CD4-positive, alpha-beta T cell treated with Interferon gamma for 1 hour (primary cell): ENCODE measurements at regions not wholly inside any gene's neighbourhood (a gene's known extent, or its start where the extent isn't known, plus 50 kb on each side); places are given as distances from the start of the nearest gene placed in this dataset.
"Not testable (repeated sequence)": the region's sequence is repeated elsewhere in the genome, so short reads cannot be mapped to it uniquely, and the experiment has no call there.

Experiments used
- DNase-seq: peaks from one replicate; pipeline ENCODE4 v3.0.0-alpha.2; 2020

DNA sequence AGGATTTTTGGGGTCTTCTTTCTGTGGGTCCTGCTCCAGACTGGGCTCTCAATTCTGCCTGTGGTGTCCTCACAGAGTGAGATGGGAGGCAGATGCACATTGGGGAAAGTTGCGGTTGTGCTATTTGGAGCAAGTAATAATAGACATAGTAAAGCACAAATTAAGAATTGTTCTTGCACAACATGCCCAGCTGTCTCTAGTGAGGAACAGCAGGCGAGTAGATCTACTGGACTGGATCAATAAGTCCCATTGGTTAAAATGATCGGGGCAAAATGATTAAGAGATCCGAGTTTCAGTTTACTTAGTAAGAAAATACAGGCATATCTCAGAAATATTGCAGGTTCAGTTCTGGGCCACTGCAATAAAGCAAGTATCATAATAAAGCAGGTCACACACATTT lies 448.3 kb upstream of the PROX1 start:
- DNase-seq, result no peak

DNA sequence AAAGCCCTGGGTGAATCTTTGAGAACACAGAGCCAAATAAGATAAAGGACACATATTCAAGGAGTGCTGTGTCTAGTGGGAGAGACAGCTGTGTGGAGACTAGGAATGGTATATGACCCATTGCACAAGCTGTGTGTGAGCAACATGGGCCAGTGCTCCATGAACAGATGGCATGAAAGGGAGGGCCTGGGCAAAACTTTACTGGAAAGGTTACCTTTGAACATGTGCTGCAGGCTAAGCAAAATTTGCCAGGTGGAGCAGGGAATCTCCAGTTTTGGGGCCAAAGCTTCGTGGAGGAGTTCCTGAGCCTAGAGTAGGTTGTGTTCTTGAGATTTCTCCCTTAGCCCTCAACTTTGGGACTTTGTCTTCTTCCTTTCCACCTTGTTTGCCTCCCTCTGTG lies 446.1 kb upstream of the PROX1 start:
- no peak for DNase-seq

DNA sequence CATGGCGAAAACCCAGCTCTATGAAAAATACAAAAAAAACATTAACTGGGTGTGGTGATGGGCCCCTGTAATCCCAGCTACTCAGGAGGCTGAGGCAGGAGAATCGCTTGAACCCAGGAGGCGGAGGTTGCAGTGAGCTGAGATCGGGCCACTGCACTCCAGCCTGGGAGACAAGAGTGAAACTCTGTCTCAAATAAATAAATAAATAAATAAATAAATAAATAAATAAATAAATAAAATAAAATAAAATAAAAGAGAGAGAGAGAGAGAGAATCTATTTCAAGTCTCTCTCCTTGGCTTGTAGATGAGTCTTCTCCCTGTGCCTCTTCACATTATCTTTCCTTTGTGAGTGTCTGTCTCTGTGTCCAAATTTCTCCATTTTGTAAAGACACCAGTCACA lies 442.6 kb upstream of the PROX1 start:
- not testable (repeated sequence) for DNase-seq

DNA sequence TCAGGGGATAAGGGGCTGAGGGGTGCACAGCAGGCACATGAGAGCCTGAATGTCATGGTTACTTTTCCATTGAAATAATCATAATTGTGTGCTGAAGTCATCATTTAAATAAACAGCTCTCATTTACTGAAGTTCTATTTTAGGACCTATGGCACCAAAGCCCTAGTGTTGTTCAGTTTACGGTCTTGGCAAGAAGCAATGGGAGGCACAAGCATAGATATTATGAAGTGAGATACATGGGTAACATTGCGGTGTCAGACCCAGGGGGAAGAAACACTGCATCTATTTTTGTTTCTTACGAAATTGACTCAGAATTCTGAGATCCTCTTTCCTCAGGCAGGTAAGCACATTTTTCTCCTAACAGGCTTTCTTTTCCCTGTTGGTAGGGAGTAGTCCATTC lies 437.8 kb upstream of the PROX1 start:
- no peak for DNase-seq

DNA sequence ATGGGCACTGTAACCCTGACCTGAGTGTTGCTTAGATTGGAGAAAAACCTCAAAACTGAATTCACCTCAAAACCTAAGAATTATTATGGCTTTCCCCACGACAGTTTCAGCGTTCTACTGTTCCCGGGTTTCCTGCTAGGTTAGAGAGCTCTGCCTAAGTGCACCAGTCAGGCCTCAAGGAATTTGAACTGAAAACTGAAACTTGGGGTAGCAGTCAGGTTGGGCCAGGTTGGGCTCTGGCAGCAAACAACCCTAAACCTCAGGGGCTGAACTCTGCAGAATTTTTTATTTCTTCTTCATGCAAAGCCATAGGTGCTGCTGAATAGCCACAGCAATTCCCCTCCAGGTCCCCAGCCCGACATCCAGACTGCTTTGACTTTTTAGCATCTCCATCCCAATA lies 437.0 kb upstream of the PROX1 start:
- no peak for DNase-seq

DNA sequence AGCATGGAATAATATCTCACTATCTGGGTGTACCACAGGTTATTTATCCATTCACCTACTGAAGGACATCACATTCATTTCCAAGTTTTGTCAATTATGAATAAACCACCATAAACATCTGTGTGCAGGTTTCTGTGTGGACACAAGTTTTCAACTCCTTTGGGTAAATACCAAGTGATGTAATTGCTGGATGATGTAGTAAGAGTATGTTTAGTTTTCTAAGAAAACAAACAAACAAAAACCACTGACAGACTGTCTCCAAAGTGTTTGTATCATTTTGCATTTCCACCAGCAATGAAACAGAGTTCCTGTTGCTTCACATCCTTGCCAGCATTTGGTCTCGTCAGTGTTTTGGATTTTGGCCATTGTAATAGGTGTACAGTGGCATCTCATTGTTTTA lies 435.7 kb upstream of the PROX1 start:
- DNase-seq, result no peak

DNA sequence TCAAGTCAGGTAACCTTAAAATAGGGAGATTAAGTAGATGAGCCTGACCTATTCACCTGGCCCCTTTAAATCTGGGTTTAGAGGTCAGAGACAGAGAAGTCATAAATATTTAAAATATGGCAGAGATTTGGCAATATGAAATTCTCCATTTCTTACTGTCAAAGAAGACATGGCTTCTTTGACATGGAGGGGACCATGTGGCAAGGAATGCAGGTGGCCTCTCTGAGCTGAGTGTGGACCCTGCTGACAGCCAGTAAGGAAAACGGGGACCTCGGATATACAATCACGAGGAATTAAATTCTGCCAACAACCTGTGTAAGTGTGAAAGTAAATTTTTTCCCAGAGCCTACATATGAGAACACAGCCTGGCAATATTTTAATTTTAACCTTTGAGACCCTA lies 427.5 kb upstream of the PROX1 start:
- no peak for DNase-seq

DNA sequence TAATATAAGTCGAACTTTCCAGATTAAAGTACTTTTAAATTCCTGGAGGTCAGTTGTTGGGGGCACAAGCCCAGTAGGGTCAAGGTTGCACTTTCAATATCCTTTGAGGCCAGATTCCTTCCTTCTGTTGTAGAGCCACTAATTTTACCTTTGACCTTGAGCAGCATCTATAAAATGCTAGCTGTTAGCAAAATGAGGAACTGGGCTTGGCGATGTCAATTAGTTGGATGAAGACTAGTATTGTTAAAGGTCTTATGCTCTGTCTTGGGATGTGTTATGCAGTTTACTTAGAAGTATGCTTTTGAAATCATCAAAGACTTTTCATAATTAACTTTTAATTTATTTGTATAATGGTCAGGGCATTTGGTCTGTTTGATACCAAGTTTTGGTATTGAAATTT lies 425.9 kb upstream of the PROX1 start:
- DNase-seq, result no peak

DNA sequence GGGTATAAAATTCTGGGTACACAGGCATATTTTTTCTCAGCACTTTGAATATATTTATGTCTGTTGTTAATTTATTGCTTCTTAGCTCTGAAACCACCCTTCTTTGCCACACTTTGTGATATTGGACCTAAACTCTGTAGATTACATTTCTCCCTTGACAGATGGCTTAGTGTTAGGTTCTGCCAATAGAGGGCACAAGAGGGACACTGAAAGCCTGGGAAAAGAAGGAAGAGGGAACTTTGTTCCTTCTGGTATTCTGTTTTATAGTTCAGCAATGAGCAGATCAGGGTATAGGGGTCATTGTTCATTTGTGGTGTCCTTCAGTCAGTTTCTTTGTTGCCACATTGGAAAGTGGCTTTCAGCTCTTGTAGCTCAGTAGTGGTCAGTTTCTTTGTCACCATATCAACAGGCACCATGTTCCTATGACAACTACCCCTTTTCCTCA lies 423.5 kb upstream of the PROX1 start:
- no peak for DNase-seq

DNA sequence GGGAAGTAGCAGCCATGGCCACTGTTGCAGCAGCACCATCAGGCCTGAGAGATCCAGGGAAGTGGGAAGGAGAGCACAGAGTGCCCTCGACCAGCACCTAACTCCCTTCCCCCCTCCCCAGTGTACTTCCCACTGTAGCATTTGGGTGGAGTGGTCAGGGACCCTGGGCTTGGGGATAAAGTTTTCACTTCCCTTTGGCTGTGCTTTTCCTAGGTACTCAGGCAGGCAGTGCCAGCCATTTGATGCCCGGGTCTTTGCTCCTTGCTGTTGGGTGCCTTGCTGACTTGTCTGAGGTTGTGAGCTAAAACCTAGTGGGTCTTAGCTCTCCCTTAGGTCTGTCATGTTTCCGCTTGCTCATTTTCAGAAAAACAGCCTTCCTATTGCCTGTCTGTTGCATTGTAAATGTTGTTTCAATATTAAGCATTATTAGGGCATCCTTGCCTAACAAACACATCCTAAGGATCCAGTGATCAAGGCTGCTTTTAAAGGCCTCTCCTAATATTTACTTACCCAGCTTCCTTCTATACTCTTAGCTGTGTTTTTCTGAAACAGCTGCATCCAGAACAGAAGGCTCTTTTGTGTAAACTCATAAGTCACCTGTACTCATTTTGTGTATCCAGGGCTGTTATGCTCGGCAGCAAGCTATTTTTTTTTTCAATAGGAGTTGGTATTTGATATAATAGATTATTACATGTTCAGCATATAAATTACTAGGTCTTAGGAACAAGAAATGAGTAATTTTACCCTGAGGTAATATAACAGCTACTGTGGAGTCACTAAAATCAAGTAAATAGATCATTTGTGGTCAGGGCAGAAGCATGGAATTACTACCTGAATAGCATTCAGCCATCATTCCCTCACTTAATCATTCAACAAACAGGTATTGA lies 418.6 kb upstream of the PROX1 start:
- DNase-seq, result no peak

DNA sequence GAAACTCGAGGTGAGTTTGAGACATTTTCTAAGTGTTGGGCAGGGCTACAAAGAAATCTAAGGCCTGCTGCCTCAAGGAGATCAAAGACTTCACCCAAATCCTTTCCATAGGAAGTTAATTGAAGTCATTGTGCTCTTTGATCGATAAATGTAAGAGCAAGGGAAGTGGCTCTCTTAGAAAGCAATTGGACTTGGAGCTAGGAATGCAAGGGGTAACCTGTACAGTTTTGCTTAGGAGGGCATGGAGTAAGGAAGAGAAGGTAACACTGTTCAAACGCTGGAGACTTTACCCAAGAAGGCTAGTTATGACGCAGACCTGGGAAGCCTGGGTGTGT lies 418.0 kb upstream of the PROX1 start:
- no peak for DNase-seq

DNA sequence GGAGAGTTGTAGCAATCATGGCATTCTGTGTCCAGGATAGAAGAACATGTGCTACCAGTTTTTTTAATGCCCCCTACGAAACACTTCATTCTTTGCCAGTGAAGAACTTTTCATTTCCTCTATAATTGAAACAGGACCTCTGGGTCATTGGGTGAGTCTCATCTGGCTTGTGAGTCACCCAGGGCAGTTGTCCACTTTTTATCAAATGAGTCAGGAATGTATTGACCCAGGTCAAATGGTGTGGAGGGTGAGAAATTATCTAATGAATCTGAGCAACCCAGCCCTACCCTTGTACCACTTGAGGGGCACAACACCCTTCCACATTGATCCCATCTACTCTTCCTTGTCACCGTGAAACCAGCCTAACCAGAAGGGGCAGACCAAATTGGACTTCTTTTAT lies 417.3 kb upstream of the PROX1 start:
- DNase-seq, result no peak

DNA sequence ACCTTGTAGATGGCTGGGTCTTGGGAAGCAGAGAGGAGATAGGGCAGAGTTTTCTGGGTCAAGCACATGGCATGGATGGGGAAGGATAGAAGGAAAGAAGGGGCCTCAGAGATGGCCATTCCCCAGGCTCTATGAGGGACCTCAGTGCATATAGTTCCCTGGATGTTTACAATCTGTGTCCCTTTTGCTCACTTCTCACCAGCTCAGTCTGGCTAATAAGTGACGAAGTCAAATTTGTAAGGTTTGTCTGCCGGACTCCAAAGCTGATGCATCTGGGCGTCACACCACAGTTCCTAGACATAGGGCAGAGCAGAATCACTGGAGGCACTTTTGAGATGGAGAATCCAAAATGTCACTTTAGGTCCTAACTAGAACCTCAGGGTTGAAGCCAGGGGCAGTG lies 416.4 kb upstream of the PROX1 start:
- DNase-seq, result no peak

DNA sequence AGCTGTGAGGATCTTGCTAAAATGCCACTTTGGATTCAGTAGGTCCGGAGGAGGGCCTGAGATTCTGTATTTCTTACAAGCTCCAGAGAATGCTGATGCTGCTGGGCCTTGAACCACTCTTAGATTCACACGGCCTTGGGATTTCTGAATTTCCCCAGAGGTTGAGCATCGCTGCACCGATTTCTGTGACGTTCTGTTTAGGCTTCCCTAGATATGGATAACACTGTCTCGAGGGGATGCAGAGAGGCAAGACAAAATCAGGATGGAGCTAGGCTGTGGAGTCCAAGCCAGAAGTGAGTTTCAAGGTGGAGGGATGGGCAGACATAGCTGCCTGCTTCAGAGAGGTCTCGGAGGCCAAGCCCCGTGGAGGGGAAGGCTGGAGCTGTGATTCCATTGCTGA lies 415.9 kb upstream of the PROX1 start:
- DNase-seq, result no peak

DNA sequence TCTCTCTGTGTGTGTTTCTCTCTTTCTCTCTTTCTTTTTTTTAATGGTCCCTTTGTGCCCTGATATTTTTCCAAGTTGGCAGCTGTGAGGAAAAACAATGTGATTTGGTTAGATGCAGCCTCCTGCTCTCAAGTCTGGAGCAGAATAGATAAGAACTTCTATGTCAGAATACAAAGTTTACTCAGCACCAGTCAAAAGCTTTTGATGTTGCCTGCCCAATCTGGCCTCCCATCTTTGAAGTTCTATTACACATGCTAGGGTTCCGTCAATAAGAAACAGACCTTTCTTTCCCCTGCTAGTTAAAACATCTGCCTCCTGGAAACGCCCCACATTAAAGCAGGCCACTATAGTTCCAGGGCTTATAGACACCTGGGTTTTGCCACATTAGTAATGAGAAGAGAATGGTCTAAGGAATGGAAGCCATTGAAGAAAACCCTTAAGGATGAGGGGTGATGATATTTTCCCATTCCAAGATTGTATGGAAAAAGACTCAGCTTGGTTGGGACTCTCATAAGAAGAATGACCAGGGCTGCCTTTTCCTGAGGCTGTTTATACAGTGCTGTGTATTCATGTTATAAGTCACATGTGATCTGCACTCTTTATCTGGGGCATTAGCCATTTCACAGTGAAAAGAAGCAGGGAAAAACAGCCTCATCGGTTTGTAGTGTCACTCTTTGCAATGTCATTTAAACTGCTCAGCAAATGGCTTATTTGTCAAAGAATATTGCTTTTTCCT lies 414.7 kb upstream of the PROX1 start:
- DNase-seq, result no peak

DNA sequence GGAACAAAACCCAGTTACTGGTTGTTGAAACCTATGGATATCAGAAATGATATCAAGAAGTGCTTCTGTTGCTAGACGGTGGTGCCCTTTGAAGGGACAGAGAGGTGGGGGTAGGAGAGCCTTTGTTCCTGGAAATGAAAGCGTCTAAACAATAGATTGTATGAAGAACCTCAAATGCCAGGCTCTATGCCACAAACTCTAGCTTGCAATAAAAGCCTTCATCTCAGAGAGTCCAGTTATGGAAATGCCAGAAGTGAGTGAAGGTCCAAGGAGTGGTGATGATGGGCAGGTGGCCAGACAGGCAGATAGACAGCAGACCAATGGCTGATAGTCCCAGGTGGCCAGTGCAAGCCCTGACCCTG lies 414.1 kb upstream of the PROX1 start:
- DNase-seq, result no peak

DNA sequence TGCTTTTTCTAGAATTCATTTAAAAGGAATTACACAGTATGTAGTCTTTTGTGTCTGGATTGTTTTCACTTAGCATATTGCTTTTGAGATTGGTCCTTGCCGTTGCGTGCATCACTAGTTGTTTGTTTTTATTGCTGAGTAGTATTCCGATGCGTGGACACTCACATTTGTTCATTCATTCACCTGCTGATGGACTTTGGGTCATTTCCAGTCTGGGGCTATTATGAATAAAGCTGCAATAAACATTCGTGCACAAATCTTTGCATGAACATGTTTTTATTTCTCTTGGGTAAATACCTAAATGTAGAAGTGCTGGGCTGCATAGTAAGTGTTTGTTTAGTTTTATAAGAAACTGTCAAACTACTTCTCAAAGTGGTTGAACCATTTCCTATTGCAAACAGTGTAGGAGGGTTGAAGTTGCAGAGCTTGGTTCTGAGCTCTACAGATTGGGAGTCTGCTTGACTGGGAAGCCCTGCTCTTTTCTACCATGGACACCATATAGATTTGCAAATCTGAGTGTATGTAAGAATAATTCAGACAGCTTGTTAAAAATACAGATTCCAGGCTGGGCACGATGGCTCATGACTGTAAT lies 404.7 kb upstream of the PROX1 start:
- DNase-seq, result no peak

DNA sequence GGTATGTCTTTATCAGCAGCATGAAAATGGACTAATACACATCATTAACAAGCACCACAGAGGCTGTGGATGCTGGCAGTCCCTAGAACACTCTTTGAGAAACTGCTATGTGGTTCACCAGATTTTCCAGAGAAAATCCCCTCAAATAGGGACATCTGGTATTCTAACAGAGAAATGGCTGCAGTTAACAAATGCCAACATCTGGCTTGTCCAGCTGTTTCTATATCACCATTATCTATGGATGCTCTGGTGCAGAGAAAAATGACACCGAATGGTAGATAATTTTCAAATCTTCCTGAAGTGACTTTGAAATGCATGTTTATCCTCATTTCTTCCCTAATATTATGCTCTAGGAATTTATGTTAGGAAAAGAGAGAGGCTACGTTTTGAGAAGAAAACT lies 403.5 kb upstream of the PROX1 start:
- no peak for DNase-seq

DNA sequence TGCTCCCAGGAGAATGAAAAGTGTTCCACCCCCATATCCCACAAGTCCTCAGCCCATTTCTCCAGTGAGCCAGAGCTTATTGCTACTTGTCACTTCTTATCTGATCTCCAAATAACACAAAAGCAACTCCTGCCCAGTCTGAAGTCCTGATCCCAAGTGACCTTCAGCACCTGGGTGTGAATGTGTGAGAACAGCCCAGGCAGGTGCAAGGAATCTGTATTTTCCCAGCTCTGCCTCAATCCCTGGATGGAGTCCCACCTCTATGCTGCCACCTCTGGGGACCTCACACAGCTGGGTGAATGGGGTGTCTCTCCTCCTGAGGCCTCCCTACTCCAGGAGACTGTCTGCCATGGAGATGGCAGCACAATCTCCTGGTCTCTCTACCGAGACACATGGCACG lies 402.4 kb upstream of the PROX1 start:
- DNase-seq, result no peak

DNA sequence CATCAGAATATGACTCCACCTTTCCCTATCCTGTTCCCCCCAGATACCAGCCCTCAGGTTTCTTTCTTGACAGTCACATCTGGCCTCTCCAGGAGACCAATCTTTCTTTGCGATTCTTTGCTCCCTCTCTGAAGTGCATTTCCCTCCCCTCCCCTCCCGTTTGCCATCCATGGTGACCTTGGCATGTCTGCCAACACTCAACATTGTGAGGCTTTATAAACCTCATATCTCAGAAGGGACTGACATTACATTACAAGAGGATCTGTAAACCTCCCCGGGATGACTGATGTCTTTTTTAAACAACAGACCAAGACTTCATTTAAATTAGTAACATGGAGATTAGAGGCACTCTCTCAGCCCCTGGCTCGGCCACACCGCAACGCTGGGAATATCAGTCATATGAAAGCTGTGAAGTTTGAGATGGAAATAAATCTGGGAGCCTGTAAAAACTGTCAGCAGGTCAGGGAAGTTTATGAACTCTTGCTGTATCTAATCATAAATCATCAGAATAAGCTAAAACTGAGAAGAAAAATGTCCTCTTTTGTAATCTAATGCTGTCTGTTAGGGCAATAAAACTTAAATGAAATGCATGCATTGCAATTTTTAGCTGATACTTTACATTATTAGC lies 401.7 kb upstream of the PROX1 start:
- DNase-seq, result no peak

DNA sequence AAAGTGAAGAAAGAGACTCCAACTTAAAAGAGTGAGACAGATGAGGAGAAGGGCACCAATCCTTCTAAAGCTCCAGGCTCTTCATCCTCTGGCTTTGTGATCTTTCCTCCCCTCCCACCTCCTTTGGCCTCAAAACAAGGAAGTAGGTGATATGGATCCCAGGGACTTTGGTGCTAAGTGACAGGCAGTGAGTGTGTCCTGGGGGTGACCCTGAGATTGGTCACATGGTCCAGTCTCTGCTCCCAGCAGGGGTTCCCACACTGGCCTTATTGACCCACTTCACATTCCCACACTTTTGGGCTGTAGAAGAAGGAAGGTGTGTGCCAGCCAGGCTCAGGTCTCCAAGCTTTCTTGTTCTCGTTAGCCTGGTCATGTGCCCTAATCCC lies 401.2 kb upstream of the PROX1 start:
- DNase-seq, result no peak

DNA sequence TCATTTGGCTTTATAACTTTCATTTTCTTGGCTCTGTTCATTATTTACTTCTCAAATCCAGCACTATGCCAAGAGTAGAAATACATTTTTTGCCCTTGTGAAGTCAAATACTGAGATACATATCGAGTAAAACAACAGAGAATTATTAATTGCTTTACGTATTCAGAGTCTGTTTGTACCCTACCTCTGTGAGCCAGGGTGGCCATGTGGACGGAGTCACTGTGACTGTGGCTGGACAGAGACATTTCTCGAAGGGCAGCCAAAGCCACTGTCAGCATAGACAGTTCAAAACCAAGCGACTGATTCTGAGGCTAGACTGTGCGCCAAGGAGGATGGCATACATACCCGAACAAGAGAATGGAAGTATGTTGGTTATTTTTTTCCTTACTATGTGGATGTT lies 391.0 kb upstream of the PROX1 start:
- no peak for DNase-seq

DNA sequence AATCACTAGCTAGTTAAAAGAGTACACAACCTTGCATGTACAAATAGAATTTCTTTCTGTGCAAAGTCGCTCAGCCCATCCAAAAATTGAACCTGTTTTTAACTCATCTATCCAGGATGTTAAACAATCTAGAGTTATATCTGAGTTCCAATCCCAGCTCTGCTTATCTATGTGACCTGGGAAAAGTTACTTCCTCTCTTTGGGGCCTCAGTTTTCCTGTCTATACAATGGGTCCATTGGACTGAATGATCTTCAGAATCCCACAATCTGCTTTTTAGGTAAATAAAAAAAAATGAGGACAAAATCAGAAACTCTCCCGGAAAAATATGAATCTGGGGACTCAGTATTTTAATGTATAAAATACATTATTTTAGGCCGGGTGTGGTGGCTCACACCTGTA lies 389.5 kb upstream of the PROX1 start:
- DNase-seq, result no peak

DNA sequence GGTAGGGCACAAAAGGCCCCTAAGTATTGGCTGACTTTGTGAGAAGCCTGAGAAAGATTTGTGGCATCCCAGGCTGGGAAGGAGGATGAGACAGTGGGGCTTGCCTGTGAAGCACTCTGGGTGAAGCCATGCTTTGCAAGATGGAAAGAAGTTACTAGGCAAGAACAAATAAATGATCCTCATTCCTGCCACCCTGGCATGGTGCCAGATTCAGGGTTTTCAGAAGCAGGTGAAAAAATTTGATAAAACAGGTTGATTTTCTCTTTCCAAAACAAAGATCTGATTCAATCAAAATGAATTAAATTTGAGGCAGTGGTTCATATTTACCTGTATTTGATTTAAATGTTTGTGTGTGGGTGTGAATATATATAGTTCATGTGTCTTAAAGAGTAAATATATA lies 386.9 kb upstream of the PROX1 start:
- no peak for DNase-seq
